Peyer's patch (tissue), 4 donors: ENCODE measurements at regions not wholly inside any gene's neighbourhood (a gene's known extent, or its start where the extent isn't known, plus 50 kb on each side); places are given as distances from the start of the nearest gene placed in this dataset.
"Not testable (repeated sequence)": the region's sequence is repeated elsewhere in the genome, so short reads cannot be mapped to it uniquely, and the experiment has no call there.

Experiments
- CTCF ChIP-seq, 6 experiments: fragments of 450-650 bp in 4 of 6; fragments of 200-600 bp in 2 of 6; sonication (generic) in 1 of 6; IDR thresholded peaks; one replicate each; pipeline ENCODE4 v1.5.1; 2017 to 2019; ENCODE audit warnings: antibody characterized with exemption in 6 of 6, mild to moderate bottlenecking in 3 of 6, moderate library complexity in 1 of 6
- POLR2A ChIP-seq, 2 donors: fragments of 450-650 bp; IDR thresholded peaks; one replicate each; pipeline ENCODE4 v1.5.1; 2017; ENCODE audit warnings: antibody characterized with exemption in 2 of 2, mild to moderate bottlenecking in 2 of 2, moderate library complexity in 2 of 2

- not testable (repeated sequence) for TF ChIP-seq CTCF, POLR2A (IDR thresholded peaks at IDR 0.05)
These were observed 137.0 kb downstream of the USP46 start for GRCh38 chr4:52522093-52522492.
